ENCODE measurements at regions not wholly inside any gene's neighbourhood (a gene's known extent, or its start where the extent isn't known, plus 50 kb on each side); places are given as distances from the start of the nearest gene placed in this dataset.

GRCh38 chr7:25852211-25852938 is 299.6 kb upstream of the NFE2L3 start:
- DNase-seq, result peak; percentile 72

GRCh38 chr7:25852939-25853271 is 299.1 kb upstream of the NFE2L3 start:
- no peak for DNase-seq

- no peak for DNase-seq
These were observed 298.7 kb upstream of the NFE2L3 start for GRCh38 chr7:25853314-25853713.

- DNase-seq, result peak; percentile 32
These were observed 297.9 kb upstream of the NFE2L3 start for GRCh38 chr7:25854059-25854458.

- peak; percentile 90 for DNase-seq
These were observed 297.1 kb upstream of the NFE2L3 start for GRCh38 chr7:25854608-25855497.

GRCh38 chr7:25855854-25856782 is 295.9 kb upstream of the NFE2L3 start:
- peak; percentile 45 for DNase-seq

GRCh38 chr7:25857376-25858067 is 294.5 kb upstream of the NFE2L3 start:
- no peak for DNase-seq

- no peak for DNase-seq
These were observed 293.8 kb upstream of the NFE2L3 start for GRCh38 chr7:25858200-25858524.

- peak; percentile 63 for DNase-seq
These were observed 293.2 kb upstream of the NFE2L3 start for GRCh38 chr7:25858525-25859411.

GRCh38 chr7:25859412-25860274 is 292.4 kb upstream of the NFE2L3 start:
- no peak for DNase-seq

- DNase-seq, result peak; percentile 73
These were observed 291.5 kb upstream of the NFE2L3 start for GRCh38 chr7:25860275-25861163.

GRCh38 chr7:25861164-25861496 is 290.9 kb upstream of the NFE2L3 start:
- DNase-seq, result no peak

- no peak for DNase-seq
These were observed 290.3 kb upstream of the NFE2L3 start for GRCh38 chr7:25861601-25862260.

GRCh38 chr7:25862261-25863004 is 289.6 kb upstream of the NFE2L3 start:
- peak; percentile 100 for DNase-seq

GRCh38 chr7:25863005-25863728 is 288.8 kb upstream of the NFE2L3 start:
- DNase-seq, result no peak

GRCh38 chr7:25863729-25864110 is 288.3 kb upstream of the NFE2L3 start:
- no peak for DNase-seq

GRCh38 chr7:25864511-25864910 is 287.5 kb upstream of the NFE2L3 start:
- no peak for DNase-seq
